ENCODE measurements at regions not wholly inside any gene's neighbourhood (a gene's known extent, or its start where the extent isn't known, plus 50 kb on each side); places are given as distances from the start of the nearest gene placed in this dataset.

GRCh38 chr1:5381491-5381890 lies 610.7 kb downstream of the NPHP4 start:
- TF ChIP-seq CTCF (IDR thresholded peaks at IDR 0.05), result no peak
- no peak for TF ChIP-seq POLR2AphosphoS5 (IDR thresholded peaks at IDR 0.05)
- TF ChIP-seq EP300 (IDR thresholded peaks at IDR 0.05), result no peak
- TF ChIP-seq POLR2A (IDR thresholded peaks at IDR 0.05), result no peak
